ENCODE measurements at regions not wholly inside any gene's neighbourhood (a gene's known extent, or its start where the extent isn't known, plus 50 kb on each side); places are given as distances from the start of the nearest gene placed in this dataset.

DNA sequence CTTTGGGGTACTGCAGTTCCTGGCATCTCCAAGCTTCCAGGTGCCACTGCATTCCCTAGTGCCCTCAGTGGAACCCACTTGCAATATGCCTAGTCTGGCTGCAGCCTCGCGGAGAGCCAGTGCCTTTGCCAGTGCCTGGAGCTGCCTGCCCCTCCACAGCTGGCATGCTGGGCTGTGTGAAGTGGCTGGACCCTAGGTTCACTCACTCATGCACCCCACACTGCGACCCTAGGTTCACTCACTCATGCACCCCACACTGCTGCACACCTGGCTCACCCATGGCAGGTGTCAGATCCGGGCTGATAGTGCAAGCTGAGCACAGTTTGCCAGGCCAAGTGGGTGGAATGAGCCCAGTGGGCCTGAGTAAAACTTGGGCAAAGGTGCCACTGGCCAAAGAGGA lies 253.0 kb upstream of the NDST4 start:
- Mint-ChIP-seq H3K27ac (no peak overlapping the region), H3K27me3 (no peaks in the 10 kb centered on the region), H3K4me1 (ENCODE audit: low read depth) (no peaks in the 10 kb centered on the region), H3K9me3 (peaks cover 3% of the 10 kb centered on the region), H3K4me3 (no peak overlapping the region), H3K36me3 (ENCODE audit: low read depth) (no peaks in the 10 kb centered on the region)
- Histone ChIP-seq H3K36me3 (ENCODE audit: insufficient read depth, low read length) (no peaks in the 10 kb centered on the region), H3K9me3 (ENCODE audit: control insufficient read depth in 1 of 2, insufficient read depth in 1 of 2, low read length in 2 of 2) (peaks cover 0 to 13% of the 10 kb centered on the region in 2 experiments), H3K27me3 (ENCODE audit: control insufficient read depth in 1 of 2, insufficient read depth in 2 of 2, low read length in 2 of 2) (no peaks in the 10 kb centered on the region), H3K4me3 (ENCODE audit: low read length) (no peak overlapping the region), H3K4me1 (ENCODE audit: insufficient read depth, low read length) (no peaks in the 10 kb centered on the region), H3K27ac (ENCODE audit: low read depth in 1 of 2, low read length in 2 of 2) (no peak overlapping the region)
- DNase-seq (no peak), ATAC-seq (ENCODE audit: poor library complexity) (no peak)
- intact Hi-C loops (cut with DNase I, micrococcal nuclease): no loop called here
- CTCF ChIA-PET: interaction anchor here (1.0 kb wide), 1 partner anchor 10 kb away, joined by 4 read pairs; no protein-coding TSS in a partner anchor
- TF ChIP-seq, protein P1, sequence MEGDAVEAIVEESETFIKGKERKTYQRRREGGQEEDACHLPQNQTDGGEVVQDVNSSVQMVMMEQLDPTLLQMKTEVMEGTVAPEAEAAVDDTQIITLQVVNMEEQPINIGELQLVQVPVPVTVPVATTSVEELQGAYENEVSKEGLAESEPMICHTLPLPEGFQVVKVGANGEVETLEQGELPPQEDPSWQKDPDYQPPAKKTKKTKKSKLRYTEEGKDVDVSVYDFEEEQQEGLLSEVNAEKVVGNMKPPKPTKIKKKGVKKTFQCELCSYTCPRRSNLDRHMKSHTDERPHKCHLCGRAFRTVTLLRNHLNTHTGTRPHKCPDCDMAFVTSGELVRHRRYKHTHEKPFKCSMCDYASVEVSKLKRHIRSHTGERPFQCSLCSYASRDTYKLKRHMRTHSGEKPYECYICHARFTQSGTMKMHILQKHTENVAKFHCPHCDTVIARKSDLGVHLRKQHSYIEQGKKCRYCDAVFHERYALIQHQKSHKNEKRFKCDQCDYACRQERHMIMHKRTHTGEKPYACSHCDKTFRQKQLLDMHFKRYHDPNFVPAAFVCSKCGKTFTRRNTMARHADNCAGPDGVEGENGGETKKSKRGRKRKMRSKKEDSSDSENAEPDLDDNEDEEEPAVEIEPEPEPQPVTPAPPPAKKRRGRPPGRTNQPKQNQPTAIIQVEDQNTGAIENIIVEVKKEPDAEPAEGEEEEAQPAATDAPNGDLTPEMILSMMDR (IDR thresholded peaks at IDR 0.05): no peak
- POLR2A ChIA-PET: no interaction called here

DNA sequence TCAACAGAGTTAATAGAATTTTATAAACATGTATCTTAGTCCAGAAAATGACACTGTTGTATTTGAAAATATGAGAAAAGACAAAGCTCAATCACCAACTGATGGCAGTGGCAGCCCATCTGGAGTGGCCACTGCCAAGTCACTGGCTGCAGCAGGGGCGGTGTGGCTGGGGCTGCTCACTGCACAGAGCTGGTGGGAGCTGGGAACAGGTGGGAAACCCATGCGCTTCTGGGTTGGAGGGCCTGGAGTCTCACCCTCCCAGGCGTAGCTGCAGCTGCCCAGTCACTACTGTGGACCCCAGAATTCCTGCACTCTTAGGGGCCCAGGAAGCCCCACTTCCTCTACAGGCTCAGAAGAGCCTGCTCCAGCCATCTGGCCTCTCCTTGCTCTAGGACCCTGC lies 251.8 kb upstream of the NDST4 start:
- Histone ChIP-seq H3K4me3 (ENCODE audit: low read length) (no peak overlapping the region), H3K4me1 (ENCODE audit: insufficient read depth, low read length) (no peaks in the 10 kb centered on the region), H3K9me3 (ENCODE audit: control insufficient read depth in 1 of 2, insufficient read depth in 1 of 2, low read length in 2 of 2) (peaks cover 0 to 13% of the 10 kb centered on the region in 2 experiments), H3K36me3 (ENCODE audit: insufficient read depth, low read length) (no peaks in the 10 kb centered on the region), H3K27ac (ENCODE audit: low read depth in 1 of 2, low read length in 2 of 2) (no peak overlapping the region), H3K27me3 (ENCODE audit: control insufficient read depth in 1 of 2, insufficient read depth in 2 of 2, low read length in 2 of 2) (no peaks in the 10 kb centered on the region)
- Mint-ChIP-seq H3K36me3 (ENCODE audit: low read depth) (no peaks in the 10 kb centered on the region), H3K27me3 (no peaks in the 10 kb centered on the region), H3K9me3 (peaks cover 3% of the 10 kb centered on the region), H3K27ac (no peak overlapping the region), H3K4me1 (ENCODE audit: low read depth) (no peaks in the 10 kb centered on the region), H3K4me3 (no peak overlapping the region)
- intact Hi-C loops (cut with DNase I, micrococcal nuclease): no loop called here
- CTCF ChIA-PET: no interaction called here
- ATAC-seq (ENCODE audit: poor library complexity) (no peak), DNase-seq (no peak)
- TF ChIP-seq, protein P1 (IDR thresholded peaks at IDR 0.05): no peak
- POLR2A ChIA-PET: no interaction called here

DNA sequence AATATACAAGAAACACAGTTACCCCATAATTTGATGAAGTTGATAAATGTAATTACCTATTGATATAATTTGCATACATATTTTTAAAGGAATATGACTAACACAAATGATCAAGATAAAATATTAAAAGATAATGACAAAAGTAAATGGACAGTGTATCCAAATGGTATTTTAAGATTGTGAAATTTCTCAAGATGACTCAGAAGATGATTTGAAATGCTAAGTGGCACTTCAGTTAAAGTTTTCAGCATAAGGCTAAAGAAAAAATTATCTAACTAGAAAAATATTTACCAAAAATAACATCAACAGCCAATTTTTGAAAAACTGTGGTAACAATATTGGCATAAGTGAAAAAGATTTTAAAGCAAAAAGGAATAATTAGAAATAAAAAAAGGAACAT lies 248.4 kb upstream of the NDST4 start:
- Mint-ChIP-seq H3K4me3 (no peak overlapping the region), H3K27ac (no peak overlapping the region), H3K36me3 (ENCODE audit: low read depth) (no peaks in the 10 kb centered on the region), H3K9me3 (peaks cover 5% of the 10 kb centered on the region), H3K27me3 (no peaks in the 10 kb centered on the region), H3K4me1 (ENCODE audit: low read depth) (no peaks in the 10 kb centered on the region)
- Histone ChIP-seq H3K4me3 (ENCODE audit: low read length) (no peak overlapping the region), H3K27me3 (ENCODE audit: control insufficient read depth in 1 of 2, insufficient read depth in 2 of 2, low read length in 2 of 2) (no peaks in the 10 kb centered on the region), H3K4me1 (ENCODE audit: insufficient read depth, low read length) (no peaks in the 10 kb centered on the region), H3K36me3 (ENCODE audit: insufficient read depth, low read length) (no peaks in the 10 kb centered on the region), H3K27ac (ENCODE audit: low read depth in 1 of 2, low read length in 2 of 2) (no peak overlapping the region), H3K9me3 (ENCODE audit: control insufficient read depth in 1 of 2, insufficient read depth in 1 of 2, low read length in 2 of 2) (peaks cover 0 to 13% of the 10 kb centered on the region in 2 experiments)
- intact Hi-C loops (cut with DNase I, micrococcal nuclease): no loop called here
- TF ChIP-seq, protein P1 (IDR thresholded peaks at IDR 0.05): no peak
- DNase-seq (no peak), ATAC-seq (ENCODE audit: poor library complexity) (no peak)
- ChIA-PET POLR2A (no interaction called here), CTCF (no interaction called here)
